HG03159 (cell line): ENCODE measurements at regions not wholly inside any gene's neighbourhood (a gene's known extent, or its start where the extent isn't known, plus 50 kb on each side); places are given as distances from the start of the nearest gene placed in this dataset.
"Not testable (repeated sequence)": the region's sequence is repeated elsewhere in the genome, so short reads cannot be mapped to it uniquely, and the experiment has no call there.

ENCODE experiments used
- ATAC-seq: cut with Tn5 transposase; IDR thresholded peaks from one replicate; pipeline ENCODE4 v1.9.1; 2021; ENCODE audit warnings: mild to moderate bottlenecking, moderate library complexity; ENCODE audit not compliant: unreplicated experiment

- ATAC-seq: no peak
These were observed 181.8 kb upstream of the RAG2 start for GRCh38 chr11:36779791-36780190.

GRCh38 chr11:36777311-36777710 lies 179.3 kb upstream of the RAG2 start:
- ATAC-seq: no peak

- ATAC-seq: no peak
These were observed 177.7 kb upstream of the RAG2 start for GRCh38 chr11:36775756-36776155.

DNA sequence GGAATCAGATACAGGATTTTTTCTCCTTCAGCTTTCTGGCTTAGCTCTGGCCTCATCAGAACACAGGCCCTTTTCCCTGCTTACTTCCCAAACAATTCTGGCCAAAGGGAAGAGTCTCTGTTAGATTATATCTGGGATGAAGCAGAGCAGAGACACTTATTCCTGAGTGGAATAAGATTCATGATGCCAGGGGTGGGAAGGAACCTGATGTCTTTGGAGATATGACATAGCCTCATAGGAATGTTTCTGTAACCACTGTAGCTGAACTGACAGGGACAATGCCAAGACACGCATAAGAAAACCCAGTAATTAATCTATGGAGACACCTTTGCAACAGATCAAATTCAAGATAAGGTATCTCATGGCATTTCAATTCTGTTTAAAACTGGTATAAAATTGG lies 177.1 kb upstream of the RAG2 start:
- ATAC-seq: no peak

GRCh38 chr11:36774603-36775002 lies 176.6 kb upstream of the RAG2 start:
- ATAC-seq: no peak

- ATAC-seq: peak; percentile 72
These were observed 165.2 kb upstream of the RAG2 start for GRCh38 chr11:36763187-36763586.

DNA sequence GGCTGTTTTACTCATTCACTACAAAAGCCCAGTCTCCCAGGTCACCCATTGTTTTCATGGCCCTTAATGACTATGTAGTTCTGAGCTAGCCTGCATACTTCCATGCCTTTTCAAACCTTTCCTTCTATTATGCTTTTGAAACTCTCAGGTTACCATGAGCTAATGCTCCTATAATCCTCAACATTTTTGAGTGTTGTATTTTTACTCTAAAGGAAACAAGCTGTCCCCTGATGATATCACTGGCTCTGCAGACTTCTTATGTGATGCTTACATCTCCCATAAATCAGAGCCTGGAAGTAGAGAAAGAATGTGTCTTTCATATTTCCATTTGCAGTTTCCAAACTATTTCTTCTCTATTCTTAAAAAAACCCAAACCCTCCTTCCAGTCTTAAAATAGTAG lies 159.0 kb upstream of the RAG2 start:
- ATAC-seq: no peak

DNA sequence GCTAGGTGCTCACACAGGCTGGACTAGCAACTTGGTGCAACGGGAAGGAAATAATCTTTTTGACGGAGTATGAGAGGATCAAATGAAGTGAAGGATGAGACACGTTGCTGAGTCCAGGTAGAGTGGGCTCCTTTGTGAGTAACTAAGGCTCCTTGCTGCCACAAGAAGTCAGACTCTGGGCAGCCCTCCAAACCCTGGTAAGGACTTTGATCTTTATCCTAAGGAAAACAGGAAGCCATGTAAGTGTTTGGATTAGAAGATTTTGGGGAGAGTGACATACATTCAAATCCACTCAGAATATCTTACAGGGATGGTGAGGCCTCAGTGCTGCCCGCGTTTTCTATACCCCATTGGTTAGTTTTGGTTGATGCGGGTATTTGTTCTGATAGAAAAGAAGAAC lies 155.9 kb upstream of the RAG2 start:
- no peak for ATAC-seq

DNA sequence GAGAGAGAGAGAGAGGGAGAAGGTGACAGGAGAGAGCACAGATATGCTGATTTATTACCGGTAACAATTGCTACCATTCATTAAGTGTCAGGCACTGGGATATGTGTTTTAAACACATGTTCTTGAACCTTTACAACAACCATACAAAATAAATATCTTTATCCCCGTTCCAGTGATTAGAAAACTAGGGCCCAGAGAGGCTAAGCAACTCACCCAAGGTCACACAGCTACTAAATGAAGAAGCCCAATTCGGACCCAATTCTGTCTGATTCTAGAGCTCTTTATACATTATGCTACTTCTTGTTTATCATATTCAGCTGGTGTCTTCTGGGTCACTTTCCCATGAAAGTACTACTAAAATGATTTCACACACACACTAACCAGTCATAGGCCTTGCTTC lies 154.0 kb upstream of the RAG2 start:
- ATAC-seq: no peak

DNA sequence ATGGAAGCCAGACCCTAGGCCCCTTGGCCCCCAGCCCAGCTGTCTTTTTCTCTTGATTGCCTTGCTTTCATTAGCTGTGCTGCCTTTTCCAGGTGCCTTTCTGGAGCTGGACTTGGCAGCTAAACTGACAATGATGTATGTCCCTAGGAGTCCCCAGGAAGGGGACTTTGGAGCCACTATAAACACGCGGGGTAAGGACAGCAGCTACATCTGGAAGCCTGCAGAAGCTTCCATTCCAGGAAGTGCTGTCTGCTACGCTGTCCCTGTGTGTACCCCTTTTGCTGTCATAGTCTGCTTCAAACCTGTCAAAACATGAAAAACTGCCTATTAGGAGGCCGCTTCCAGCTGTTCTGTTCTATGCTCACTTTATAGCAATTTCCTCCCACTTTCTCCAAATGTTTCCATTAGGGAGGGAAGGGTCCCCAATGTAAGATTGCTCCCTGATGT lies 153.3 kb upstream of the RAG2 start:
- ATAC-seq: no peak

- ATAC-seq: no peak
These were observed 152.3 kb upstream of the RAG2 start for GRCh38 chr11:36750349-36750748.

DNA sequence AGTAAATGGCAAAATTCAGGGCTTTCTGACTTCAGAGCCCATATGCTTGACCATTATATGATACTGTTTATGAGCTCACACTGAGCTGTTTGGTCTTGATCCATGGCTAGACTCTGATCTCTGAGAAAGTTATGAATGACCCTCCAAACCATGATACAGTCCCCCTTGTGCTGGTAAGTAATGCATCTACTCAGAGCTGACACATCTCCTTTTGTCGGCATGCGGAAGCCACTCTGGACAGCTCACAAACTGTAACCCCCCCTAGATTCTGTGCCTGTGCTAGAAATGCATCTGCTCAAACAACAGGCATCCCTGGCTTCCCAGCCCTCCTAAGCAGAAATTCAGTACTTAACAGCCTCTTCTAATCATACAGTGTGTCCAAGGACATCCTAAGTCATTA lies 150.8 kb upstream of the RAG2 start:
- no peak for ATAC-seq

DNA sequence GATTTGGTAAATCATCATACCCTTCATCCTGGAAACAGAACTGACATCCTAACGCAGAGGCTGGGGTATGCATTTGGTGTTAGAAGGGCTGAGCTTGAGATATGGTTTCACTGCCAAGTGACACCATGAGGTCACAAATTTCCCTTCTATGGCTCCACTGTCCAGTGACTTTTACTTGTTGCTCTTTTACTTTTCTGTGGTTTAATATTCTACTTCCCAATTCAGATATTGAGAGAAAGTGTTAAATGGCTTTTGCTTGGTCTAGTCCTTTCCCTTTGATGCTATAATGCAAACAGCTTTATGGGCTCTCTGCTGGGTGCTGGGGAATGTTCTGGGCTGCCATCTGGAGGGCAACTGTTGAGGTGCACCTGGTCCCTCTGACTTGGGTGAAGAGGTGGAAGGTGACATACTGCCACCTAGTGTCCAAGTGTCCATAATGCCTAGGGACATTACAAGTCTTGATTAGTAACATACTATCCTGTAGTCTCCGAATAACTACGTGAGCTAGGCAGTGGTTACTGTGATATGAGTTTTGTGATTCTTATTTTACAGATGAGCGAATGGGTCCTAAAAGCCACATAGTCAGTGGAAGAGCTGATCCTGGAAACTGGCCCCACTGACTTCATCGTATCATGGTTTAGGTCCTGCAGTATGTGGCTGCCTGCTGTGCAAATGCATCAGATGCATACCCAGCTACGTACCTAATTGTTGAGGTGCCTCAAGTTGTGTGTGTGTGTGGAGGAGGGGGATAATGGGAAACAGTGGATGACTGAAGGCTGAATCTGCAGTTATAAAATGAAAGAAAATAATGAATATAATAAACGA lies 149.1 kb upstream of the RAG2 start:
- peak; percentile 93 for ATAC-seq

DNA sequence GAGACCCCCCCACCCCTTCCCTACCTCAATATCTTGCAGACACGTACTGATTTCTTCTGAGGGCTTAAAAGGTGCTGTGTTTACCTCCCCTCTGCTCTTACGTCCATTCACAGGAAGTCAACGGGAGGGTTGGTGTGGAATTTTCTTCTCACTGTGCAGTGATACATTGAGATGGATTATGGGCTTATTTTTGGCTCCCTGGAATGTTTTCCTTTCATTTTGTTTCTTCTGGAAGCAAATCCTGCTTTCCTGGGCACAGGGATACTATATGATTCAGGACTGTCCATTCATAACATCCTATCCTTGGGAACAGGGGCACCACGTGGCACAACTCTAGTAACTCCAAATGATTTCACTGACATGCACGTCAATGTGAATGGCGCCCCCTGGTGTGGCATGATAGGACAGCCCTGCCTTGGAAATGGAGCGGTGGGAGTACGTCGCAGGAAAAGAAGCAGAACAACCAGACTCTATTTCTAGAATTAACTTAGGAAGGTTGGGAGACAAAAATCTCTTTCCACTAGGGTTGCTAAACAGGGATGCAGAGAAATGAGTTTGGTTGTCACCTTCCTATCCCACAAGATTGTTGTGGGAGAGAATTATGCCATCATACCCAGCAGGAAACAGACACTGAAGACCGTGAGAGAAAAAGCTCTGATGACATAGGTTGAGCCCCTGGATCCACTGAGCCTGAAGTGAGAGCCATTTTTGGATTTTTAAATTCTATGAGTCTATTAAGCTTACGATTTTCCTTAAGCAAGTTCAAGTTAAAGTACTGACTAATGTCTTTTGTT lies 146.5 kb upstream of the RAG2 start:
- peak; percentile 30 for ATAC-seq

GRCh38 chr11:36743039-36743438 lies 145.0 kb upstream of the RAG2 start:
- peak; percentile 62 for ATAC-seq

- ATAC-seq: no peak
These were observed 143.5 kb upstream of the RAG2 start for GRCh38 chr11:36741515-36741914.

DNA sequence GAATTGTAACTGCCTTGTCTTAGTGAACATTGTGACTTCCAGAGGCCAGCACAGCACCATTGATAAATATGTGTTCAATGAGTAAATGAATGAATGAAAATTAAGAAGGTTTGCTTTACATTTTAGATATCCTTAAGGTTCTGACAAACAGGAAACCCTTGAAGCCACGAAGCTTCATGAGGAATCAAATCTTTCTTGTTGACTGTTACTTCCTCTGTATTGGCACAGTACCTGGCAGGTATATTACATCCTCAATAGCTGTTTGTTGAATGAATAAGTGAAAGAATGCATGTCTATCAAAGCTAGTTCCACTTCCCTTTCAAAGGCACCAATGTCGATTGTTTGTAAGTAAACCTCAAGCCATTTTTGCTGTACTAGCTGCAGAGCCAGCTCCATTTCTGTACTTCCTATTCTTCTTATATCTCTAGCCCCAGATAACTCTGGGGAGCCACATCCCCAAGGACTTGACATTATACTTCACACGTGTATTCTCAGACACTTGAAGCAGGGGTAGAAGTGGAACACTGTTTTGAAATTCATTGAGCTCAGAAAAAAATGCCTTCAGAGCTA lies 140.3 kb upstream of the RAG2 start:
- no peak for ATAC-seq

GRCh38 chr11:36736103-36736502 lies 138.1 kb upstream of the RAG2 start:
- no peak for ATAC-seq

DNA sequence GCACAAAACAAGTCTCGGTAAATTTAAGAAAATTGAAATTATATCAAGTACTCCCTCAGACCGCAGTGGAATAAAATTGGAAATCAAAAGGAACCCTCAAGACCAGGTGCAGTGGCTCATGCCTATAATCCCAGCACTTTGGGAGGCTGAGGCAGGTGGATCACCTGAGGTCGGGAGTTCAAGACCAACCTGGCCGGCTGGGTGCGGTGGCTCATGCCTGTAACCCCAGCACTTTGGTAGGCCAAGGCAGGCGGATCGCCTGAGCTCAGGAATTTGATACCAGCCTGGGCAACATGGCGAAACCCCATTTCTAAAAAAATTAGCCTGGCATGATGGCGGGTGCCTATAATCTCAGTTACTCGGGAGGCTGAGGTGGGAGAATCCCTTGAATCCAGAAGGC lies 135.7 kb upstream of the RAG2 start:
- ATAC-seq: not testable (repeated sequence)

DNA sequence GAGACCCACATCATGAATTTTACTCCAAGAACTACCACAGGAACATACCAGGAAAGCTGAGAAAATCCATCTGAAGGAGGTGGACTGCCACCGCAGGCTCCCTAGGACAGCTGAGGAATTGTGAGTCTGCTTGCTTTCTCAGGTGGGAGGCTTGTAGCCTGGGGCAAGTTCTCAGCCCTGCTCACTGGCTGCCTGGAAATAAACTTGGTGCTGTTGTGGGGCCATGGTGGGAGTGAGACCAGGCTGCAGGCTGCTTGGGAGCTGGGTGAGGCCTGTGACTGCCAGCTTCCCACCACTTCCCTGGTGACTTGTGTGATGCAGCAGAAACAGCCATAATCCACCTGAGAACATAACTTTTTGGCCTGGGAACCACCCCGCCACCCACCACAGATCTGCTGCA lies 132.7 kb upstream of the RAG2 start:
- ATAC-seq: no peak

DNA sequence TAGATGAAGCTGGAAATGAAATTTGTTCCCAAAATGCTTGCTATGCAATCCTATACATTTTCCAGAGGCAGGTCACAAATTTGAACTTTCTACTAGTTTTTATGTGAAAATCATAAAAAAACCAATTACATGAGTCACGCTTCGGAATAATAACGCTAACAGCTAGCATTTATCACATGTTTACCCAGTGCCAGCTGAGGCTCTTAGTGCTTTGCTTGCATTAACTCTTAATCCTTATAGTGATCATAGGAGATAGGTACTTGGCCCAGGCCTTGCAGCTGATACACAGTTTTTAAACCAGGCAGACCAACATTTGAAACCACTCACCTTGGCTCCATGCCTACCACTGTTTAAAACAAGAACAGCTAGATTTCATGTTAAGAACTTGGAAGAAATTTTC lies 131.8 kb upstream of the RAG2 start:
- ATAC-seq: no peak

DNA sequence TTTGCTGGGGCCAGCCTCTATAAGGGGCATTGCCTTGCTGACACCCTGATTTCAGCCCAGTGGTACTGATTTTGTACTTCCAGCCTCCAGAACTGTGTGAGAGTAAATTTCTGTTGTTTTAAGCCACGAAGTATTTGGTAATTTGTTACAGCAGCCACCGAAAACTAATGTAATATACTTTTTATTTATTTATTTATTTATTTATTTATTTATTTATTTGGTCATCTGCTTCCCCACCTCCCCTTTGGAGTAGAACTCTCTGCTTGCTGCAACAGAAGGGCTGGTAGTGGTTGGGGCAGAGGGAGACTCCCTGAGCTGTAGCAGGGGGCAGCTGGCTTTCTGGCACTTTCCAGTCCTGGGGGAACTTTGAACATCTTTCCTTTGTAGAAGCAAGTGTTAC lies 128.4 kb upstream of the RAG2 start:
- no peak for ATAC-seq
